Glutamatergic neuron (in vitro differentiated cells): ENCODE measurements at regions not wholly inside any gene's neighbourhood (a gene's known extent, or its start where the extent isn't known, plus 50 kb on each side); places are given as distances from the start of the nearest gene placed in this dataset.

Source experiments
- DNase-seq: peaks from one replicate; pipeline ENCODE4 v3.0.0; 2022
- H3K27ac Mint-ChIP-seq: one replicate; pipeline ENCODE4 v1.8.0; 2020; ENCODE audit warnings: mild to moderate bottlenecking, mixed read lengths, inconsistent platforms; ENCODE audit not compliant: unreplicated experiment
- H3K27me3 Mint-ChIP-seq: one replicate; pipeline ENCODE4 v1.8.0; 2020; ENCODE audit warnings: mild to moderate bottlenecking, moderate library complexity, mixed read lengths, inconsistent platforms; ENCODE audit not compliant: unreplicated experiment
- H3K36me3 Mint-ChIP-seq: one replicate; pipeline ENCODE4 v1.8.0; 2020; ENCODE audit warnings: mild to moderate bottlenecking, mixed read lengths, inconsistent platforms; ENCODE audit not compliant: unreplicated experiment
- H3K4me1 Mint-ChIP-seq: one replicate; pipeline ENCODE4 v1.8.0; 2020; ENCODE audit warnings: mild to moderate bottlenecking, low read depth, mixed read lengths, inconsistent platforms; ENCODE audit not compliant: unreplicated experiment
- H3K4me3 Mint-ChIP-seq: one replicate; pipeline ENCODE4 v1.8.0; 2020; ENCODE audit warnings: mild to moderate bottlenecking, mixed read lengths, inconsistent platforms; ENCODE audit not compliant: unreplicated experiment
- H3K9me3 Mint-ChIP-seq: one replicate; pipeline ENCODE4 v1.8.0; 2020; ENCODE audit warnings: mild to moderate bottlenecking, moderate library complexity, mixed read lengths, inconsistent platforms; ENCODE audit not compliant: unreplicated experiment
- TF ChIP-seq, protein P1 (sequence below): fragments of 200-600 bp; sonication (generic); IDR thresholded peaks from one replicate; pipeline ENCODE4 v1.5.0; 2021; ENCODE audit not compliant: partially characterized antibody, unreplicated experiment

- H3K4me3 Mint-ChIP-seq, result no peak overlapping the region
- peaks cover 5% of the 10 kb centered on the region for H3K36me3 Mint-ChIP-seq
- no peak for DNase-seq
- TF ChIP-seq, protein P1, sequence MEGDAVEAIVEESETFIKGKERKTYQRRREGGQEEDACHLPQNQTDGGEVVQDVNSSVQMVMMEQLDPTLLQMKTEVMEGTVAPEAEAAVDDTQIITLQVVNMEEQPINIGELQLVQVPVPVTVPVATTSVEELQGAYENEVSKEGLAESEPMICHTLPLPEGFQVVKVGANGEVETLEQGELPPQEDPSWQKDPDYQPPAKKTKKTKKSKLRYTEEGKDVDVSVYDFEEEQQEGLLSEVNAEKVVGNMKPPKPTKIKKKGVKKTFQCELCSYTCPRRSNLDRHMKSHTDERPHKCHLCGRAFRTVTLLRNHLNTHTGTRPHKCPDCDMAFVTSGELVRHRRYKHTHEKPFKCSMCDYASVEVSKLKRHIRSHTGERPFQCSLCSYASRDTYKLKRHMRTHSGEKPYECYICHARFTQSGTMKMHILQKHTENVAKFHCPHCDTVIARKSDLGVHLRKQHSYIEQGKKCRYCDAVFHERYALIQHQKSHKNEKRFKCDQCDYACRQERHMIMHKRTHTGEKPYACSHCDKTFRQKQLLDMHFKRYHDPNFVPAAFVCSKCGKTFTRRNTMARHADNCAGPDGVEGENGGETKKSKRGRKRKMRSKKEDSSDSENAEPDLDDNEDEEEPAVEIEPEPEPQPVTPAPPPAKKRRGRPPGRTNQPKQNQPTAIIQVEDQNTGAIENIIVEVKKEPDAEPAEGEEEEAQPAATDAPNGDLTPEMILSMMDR, result no peak
- peaks cover 2% of the 10 kb centered on the region for H3K9me3 Mint-ChIP-seq
- no peak overlapping the region for H3K27ac Mint-ChIP-seq
- H3K27me3 Mint-ChIP-seq, result no peaks in the 10 kb centered on the region
- no peaks in the 10 kb centered on the region for H3K4me1 Mint-ChIP-seq
Observed at GRCh38 chr11:69364921-69365320, 71.0 kb downstream of the MYEOV start.

DNA sequence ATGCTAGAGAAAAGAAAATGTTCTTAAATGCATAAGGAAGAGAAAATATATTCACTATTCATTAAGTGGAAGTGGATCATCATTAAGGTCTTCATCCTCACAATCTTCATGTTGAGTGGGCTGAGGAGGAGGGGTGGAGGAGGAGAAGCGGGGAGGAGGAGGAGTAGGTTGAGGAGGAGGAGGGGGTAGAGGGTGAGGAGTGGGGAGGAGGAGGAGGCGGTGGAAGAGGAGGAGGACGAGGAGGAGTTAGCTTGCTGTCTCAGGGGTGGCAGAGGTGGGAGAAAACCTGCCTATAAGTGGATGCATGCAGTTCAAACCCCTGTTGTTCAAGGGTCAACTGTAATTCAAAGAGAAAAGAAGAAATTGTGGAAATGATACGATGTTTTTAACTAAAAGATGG, 71.6 kb downstream of the MYEOV start:
- no peak overlapping the region for H3K4me3 Mint-ChIP-seq
- peaks cover 2% of the 10 kb centered on the region for H3K9me3 Mint-ChIP-seq
- no peak overlapping the region for H3K27ac Mint-ChIP-seq
- TF ChIP-seq, protein P1, result no peak
- no peak for DNase-seq
- no peaks in the 10 kb centered on the region for H3K27me3 Mint-ChIP-seq
- H3K36me3 Mint-ChIP-seq, result peaks cover 9% of the 10 kb centered on the region
- H3K4me1 Mint-ChIP-seq, result no peaks in the 10 kb centered on the region

- peaks cover 11% of the 10 kb centered on the region for H3K36me3 Mint-ChIP-seq
- no peak overlapping the region for H3K27ac Mint-ChIP-seq
- no peaks in the 10 kb centered on the region for H3K4me1 Mint-ChIP-seq
- H3K27me3 Mint-ChIP-seq, result no peaks in the 10 kb centered on the region
- H3K4me3 Mint-ChIP-seq, result no peak overlapping the region
- TF ChIP-seq, protein P1, result no peak
- H3K9me3 Mint-ChIP-seq, result peaks cover 2% of the 10 kb centered on the region
- DNase-seq, result no peak
Observed at GRCh38 chr11:69366591-69366990, 72.6 kb downstream of the MYEOV start.

DNA sequence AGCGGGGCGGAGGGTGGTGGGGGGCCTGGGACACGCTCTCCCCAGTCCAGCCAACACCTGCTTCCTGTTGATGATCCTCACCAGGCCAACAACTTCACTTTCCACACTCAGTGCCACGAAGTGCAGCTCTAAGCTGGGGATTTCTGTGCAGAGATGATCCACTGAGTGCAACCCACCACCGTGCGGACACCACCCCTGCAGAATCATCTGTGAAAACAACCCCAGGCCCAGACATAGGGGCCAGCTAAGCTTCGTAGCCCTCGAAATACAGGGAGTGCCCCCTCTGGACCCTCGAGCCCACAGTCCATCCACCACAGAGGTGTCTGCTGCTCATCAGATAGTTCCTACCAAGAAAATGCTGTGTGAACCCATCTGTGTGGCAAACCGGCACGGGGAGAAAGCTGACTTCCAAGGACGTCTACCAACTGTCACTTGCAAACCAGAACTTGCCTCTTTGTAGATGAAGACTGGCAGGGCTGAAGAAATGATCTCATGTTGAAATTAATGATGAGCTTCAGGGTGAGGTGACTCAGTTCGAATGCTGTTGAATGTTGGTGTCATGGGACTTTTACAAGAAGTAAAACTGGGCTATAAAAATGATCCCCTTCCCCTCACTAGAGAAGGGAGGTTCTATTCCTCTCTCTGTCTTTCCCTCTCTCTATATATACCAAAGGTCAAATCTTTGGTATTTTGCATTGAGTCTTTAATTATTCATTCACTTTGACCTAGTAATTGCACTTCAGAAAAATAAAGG, 73.4 kb downstream of the MYEOV start:
- no peak for DNase-seq
- Mint-ChIP-seq H3K4me3 (no peak overlapping the region), H3K36me3 (peaks cover 12% of the 10 kb centered on the region), H3K27me3 (peaks cover 2% of the 10 kb centered on the region), H3K9me3 (peaks cover 2% of the 10 kb centered on the region), H3K4me1 (no peaks in the 10 kb centered on the region), H3K27ac (no peak overlapping the region)
- TF ChIP-seq, protein P1, result no peak

DNA sequence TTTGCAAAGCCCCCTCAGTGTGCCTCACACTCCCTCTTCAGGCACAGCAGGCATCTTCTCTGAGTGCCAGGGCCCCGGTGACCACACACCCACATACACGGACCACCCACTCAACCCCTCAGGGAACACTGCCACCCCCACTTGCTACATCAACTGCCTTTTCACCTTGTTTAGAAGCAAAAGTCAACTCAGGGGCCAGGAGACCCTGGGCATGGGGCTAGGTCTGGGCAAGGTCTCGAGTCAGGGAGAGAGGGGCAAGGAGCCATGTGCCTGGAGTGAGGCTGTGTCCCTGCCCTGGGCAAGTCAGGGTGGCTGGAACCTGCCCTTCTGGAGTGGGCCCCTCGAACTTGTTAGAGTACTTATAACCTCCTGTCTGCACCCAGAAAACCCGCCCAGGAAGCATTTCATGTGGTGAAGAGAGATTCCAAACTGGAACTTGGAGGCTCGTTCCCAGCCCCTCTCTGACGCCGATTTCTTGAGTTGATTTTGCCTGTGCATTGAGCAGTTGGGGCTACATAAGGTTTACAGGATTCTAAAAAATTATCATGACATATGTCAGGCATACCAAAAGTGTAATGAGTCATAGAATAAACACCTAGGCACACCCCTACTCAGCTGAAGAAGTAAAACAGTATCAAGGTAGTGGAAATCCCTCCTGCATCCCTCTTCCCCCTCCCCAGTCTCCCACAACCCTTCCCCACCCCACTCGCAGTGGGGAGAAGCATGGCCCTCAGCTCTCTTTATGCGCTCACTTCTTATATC, 74.3 kb downstream of the MYEOV start:
- H3K9me3 Mint-ChIP-seq, result peaks cover 3% of the 10 kb centered on the region
- DNase-seq, result no peak

More for the DNA sequence above, 74.3 kb downstream of the MYEOV start:
- Mint-ChIP-seq H3K36me3 (peaks cover 16% of the 10 kb centered on the region), H3K4me3 (no peak overlapping the region), H3K27ac (no peak overlapping the region), H3K4me1 (peaks cover 2% of the 10 kb centered on the region), H3K27me3 (peaks cover 2% of the 10 kb centered on the region)
- TF ChIP-seq, protein P1, result no peak
